HEK293 (cell line): ENCODE measurements at regions not wholly inside any gene's neighbourhood (a gene's known extent, or its start where the extent isn't known, plus 50 kb on each side); places are given as distances from the start of the nearest gene placed in this dataset.

Experiments
- GLI4 ChIP-seq: fragments of 450-650 bp; formaldehyde crosslinking; IDR thresholded peaks from 2 replicates; pipeline ENCODE4 v1.5.1; 2016; ENCODE audit warnings: missing biosample characterization, missing genetic modification characterization
- ZNF629 ChIP-seq: fragments of 450-650 bp; formaldehyde crosslinking; IDR thresholded peaks from 2 replicates; pipeline ENCODE4 v1.5.1; 2017; ENCODE audit warnings: missing biosample characterization, missing genetic modification characterization
- ZNF837 ChIP-seq: fragments of 450-650 bp; formaldehyde crosslinking; IDR thresholded peaks from 2 replicates; pipeline ENCODE4 v1.5.1; 2016; ENCODE audit warnings: missing biosample characterization, missing genetic modification characterization
- ZSCAN30 ChIP-seq: fragments of 450-650 bp; IDR thresholded peaks from 2 replicates; pipeline ENCODE4 v1.5.1; 2018; ENCODE audit warnings: missing biosample characterization, mild to moderate bottlenecking, missing genetic modification characterization, moderate library complexity
- ZXDB ChIP-seq: fragments of 450-650 bp; formaldehyde crosslinking; IDR thresholded peaks from 2 replicates; pipeline ENCODE4 v1.5.1; 2016; ENCODE audit warnings: missing biosample characterization, missing genetic modification characterization
- TF ChIP-seq, protein P1 (sequence below): fragments of 450-650 bp; formaldehyde crosslinking; IDR thresholded peaks from 2 replicates; pipeline ENCODE4 v1.5.1; 2016; ENCODE audit warnings: missing biosample characterization, missing genetic modification characterization
- TF ChIP-seq, protein P2 (sequence below): fragments of 450-650 bp; formaldehyde crosslinking; IDR thresholded peaks from 2 replicates; pipeline ENCODE4 v1.5.1; 2016; ENCODE audit warnings: missing biosample characterization, missing genetic modification characterization
- TF ChIP-seq, protein P3 (sequence below): fragments of 450-650 bp; IDR thresholded peaks from 2 replicates; pipeline ENCODE4 v1.5.1; 2018; ENCODE audit warnings: missing biosample characterization, missing genetic modification characterization
- TF ChIP-seq, protein P4 (sequence below): fragments of 450-650 bp; formaldehyde crosslinking; IDR thresholded peaks from 2 replicates; pipeline ENCODE4 v1.5.1; 2016; ENCODE audit warnings: missing biosample characterization, missing genetic modification characterization, low read depth
- TF ChIP-seq, protein P5 (sequence below): fragments of 450-650 bp; formaldehyde crosslinking; IDR thresholded peaks from 2 replicates; pipeline ENCODE4 v1.5.1; 2016; ENCODE audit warnings: missing biosample characterization, missing genetic modification characterization

DNA sequence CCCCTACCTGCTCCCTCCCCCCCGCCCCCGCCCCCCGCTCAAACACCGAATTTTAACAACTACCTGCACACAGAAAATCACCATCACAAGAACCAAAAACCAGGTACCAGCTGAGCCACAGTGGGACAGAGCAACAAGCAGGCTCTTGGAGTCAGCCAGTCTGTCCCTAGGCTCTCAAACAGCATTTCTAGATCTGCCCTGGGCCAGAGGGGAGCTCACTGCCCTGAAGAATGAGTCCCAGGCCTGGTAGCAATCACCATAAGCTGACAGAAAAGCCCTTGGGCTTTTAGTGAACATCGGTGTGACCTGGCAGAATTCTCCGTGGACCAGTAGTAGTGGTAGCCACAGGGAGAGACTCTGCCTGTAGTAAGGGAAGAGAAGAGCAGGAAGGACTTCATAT, 58.3 kb downstream of the C11orf87 start:
- TF ChIP-seq GLI4 (tag by site-specific recombination): no peak
- TF ChIP-seq, protein P1, sequence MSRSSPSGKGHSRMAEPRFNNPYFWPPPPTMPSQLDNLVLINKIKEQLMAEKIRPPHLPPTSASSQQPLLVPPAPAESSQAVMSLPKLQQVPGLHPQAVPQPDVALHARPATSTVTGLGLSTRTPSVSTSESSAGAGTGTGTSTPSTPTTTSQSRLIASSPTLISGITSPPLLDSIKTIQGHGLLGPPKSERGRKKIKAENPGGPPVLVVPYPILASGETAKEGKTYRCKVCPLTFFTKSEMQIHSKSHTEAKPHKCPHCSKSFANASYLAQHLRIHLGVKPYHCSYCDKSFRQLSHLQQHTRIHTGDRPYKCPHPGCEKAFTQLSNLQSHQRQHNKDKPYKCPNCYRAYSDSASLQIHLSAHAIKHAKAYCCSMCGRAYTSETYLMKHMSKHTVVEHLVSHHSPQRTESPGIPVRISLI (tag by site-specific recombination): no peak
- TF ChIP-seq, protein P2, sequence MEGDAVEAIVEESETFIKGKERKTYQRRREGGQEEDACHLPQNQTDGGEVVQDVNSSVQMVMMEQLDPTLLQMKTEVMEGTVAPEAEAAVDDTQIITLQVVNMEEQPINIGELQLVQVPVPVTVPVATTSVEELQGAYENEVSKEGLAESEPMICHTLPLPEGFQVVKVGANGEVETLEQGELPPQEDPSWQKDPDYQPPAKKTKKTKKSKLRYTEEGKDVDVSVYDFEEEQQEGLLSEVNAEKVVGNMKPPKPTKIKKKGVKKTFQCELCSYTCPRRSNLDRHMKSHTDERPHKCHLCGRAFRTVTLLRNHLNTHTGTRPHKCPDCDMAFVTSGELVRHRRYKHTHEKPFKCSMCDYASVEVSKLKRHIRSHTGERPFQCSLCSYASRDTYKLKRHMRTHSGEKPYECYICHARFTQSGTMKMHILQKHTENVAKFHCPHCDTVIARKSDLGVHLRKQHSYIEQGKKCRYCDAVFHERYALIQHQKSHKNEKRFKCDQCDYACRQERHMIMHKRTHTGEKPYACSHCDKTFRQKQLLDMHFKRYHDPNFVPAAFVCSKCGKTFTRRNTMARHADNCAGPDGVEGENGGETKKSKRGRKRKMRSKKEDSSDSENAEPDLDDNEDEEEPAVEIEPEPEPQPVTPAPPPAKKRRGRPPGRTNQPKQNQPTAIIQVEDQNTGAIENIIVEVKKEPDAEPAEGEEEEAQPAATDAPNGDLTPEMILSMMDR (tag by site-specific recombination): no peak
- TF ChIP-seq, protein P3, sequence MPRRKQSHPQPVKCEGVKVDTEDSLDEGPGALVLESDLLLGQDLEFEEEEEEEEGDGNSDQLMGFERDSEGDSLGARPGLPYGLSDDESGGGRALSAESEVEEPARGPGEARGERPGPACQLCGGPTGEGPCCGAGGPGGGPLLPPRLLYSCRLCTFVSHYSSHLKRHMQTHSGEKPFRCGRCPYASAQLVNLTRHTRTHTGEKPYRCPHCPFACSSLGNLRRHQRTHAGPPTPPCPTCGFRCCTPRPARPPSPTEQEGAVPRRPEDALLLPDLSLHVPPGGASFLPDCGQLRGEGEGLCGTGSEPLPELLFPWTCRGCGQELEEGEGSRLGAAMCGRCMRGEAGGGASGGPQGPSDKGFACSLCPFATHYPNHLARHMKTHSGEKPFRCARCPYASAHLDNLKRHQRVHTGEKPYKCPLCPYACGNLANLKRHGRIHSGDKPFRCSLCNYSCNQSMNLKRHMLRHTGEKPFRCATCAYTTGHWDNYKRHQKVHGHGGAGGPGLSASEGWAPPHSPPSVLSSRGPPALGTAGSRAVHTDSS: no peak
- no peak for TF ChIP-seq ZNF837 (tag by site-specific recombination)
- TF ChIP-seq, protein P4, sequence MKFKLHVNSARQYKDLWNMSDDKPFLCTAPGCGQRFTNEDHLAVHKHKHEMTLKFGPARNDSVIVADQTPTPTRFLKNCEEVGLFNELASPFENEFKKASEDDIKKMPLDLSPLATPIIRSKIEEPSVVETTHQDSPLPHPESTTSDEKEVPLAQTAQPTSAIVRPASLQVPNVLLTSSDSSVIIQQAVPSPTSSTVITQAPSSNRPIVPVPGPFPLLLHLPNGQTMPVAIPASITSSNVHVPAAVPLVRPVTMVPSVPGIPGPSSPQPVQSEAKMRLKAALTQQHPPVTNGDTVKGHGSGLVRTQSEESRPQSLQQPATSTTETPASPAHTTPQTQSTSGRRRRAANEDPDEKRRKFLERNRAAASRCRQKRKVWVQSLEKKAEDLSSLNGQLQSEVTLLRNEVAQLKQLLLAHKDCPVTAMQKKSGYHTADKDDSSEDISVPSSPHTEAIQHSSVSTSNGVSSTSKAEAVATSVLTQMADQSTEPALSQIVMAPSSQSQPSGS (tag by site-specific recombination): no peak
- no peak for TF ChIP-seq ZSCAN30 (tag by site-specific recombination)
- TF ChIP-seq, protein P5, sequence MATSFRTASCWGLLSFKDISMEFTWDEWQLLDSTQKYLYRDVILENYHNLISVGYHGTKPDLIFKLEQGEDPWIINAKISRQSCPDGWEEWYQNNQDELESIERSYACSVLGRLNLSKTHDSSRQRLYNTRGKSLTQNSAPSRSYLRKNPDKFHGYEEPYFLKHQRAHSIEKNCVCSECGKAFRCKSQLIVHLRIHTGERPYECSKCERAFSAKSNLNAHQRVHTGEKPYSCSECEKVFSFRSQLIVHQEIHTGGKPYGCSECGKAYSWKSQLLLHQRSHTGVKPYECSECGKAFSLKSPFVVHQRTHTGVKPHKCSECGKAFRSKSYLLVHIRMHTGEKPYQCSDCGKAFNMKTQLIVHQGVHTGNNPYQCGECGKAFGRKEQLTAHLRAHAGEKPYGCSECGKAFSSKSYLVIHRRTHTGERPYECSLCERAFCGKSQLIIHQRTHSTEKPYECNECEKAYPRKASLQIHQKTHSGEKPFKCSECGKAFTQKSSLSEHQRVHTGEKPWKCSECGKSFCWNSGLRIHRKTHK (tag by site-specific recombination): no peak
- TF ChIP-seq ZNF629 (tag by site-specific recombination): no peak
- no peak for TF ChIP-seq ZXDB (tag by site-specific recombination)
